KBM-7 (cell line): ENCODE measurements at regions not wholly inside any gene's neighbourhood (a gene's known extent, or its start where the extent isn't known, plus 50 kb on each side); places are given as distances from the start of the nearest gene placed in this dataset.

Experiments used
- DNase-seq: peaks from one replicate; pipeline ENCODE4 v3.0.0-alpha.2; 2015
- in situ Hi-C: fragments of 300-500 bp; cut with MboI; formaldehyde crosslinking; loops from 2 replicates; pipeline ENCODE4 v1.14.3; 2020; ENCODE audit warnings: low sequenced_read_pairs, low pct_unique_long_range_greater_than_20kb, mixed read lengths

GRCh38 chrX:99750721-99751120 lies 659.4 kb downstream of the PCDH19 start:
- in situ Hi-C loops = no loop called here
- DNase-seq = no peak

GRCh38 chrX:99722094-99722493 lies 688.0 kb downstream of the PCDH19 start:
- no peak for DNase-seq
- in situ Hi-C loops = no loop called here

DNA sequence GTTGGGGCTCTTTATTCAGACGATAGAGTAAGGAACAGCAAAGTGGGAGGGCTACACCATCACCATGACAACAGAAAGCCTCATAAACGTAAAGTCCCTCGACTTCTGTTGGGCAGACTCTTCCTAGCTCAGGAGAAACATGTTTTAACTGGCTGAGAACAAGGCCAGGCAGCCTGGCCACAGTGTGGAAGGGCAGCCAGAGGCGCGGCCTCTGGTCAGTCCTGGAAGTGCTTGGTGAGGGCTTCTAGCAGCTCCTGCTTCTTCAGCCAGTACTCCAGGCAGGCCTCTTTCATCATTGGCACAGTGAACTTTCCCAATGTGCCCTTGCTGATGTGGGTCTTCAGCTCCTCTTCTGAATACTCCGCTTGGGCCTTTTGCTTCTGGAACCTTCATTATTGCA lies 690.9 kb downstream of the PCDH19 start:
- DNase-seq = no peak
- in situ Hi-C loops = no loop called here

DNA sequence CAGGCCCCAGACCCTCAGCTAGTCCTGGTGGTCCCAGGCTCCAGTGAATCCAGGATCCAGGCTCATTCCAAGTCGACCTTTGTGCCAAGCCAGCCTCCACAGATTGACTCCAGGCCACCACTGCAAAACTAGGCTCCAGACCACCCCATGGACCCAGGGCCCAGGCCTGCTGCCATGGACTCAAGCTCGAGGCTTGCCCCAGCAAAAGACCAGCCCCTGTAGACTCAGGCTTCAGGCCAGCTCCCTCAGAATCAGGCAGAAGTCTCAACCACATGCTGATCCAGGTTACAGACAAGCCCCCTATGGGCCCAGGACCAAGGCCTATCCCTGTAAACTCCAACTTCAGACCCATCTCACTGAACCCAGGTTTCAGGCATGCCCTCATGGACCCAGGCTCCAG lies 692.4 kb downstream of the PCDH19 start:
- DNase-seq = no peak
- in situ Hi-C loops = no loop called here

- DNase-seq = no peak
- in situ Hi-C loops = no loop called here
These were observed 704.4 kb downstream of the PCDH19 start for GRCh38 chrX:99705701-99706100.

GRCh38 chrX:99703473-99703872 lies 706.6 kb downstream of the PCDH19 start:
- in situ Hi-C loops = no loop called here
- DNase-seq = no peak

DNA sequence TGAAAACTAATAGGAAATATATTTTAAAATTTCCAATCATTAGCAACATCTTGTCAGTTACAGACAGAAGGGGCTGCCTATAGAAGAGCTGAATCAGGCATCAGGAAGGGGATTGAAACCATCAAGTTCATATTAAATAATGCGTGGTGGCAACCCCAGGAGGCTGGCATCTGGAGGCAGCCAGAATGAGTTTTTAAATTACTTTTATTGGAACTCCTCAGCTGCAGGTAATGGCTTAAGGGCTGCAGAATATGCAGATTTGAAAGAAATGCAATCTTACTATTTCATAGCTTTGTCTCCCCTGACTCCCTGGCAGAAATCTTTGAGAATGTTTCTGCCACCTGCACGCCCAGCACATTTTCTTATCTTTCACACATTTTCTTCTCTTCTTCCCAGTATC lies 711.6 kb downstream of the PCDH19 start:
- in situ Hi-C loops = no loop called here

GRCh38 chrX:99663136-99663535 lies 746.9 kb downstream of the PCDH19 start:
- DNase-seq = no peak
- in situ Hi-C loops = no loop called here

More for the DNA sequence above, 711.6 kb downstream of the PCDH19 start:
- no peak for DNase-seq

- DNase-seq = no peak
- in situ Hi-C loops = no loop called here
These were observed 755.9 kb downstream of the PCDH19 start for GRCh38 chrX:99654188-99654587.

GRCh38 chrX:99653352-99653751 lies 756.7 kb downstream of the PCDH19 start:
- no peak for DNase-seq
- in situ Hi-C loops = no loop called here

- DNase-seq = no peak
- in situ Hi-C loops = no loop called here
These were observed 797.0 kb downstream of the PCDH19 start for GRCh38 chrX:99613041-99613440.

- no peak for DNase-seq
These were observed 806.8 kb downstream of the PCDH19 start for GRCh38 chrX:99603091-99603814.

DNA sequence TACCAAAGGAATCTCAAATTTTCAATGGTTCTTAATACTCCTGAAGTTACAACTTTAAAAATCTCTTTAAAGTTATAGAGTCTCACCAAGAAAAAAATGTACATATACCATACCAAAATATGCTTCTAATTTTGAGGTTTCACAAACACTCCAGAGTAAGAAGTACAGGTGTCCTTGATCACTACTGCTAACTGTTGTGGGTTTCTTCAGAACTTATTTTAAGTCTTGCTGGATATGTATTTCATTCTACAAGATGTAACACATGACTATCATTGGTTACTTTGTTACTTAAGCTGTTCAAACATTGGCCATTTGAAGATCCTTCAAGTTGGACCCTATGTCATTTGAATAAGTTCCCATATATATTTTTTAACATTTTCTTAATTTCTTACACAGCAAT lies 808.0 kb downstream of the PCDH19 start:
- in situ Hi-C loops = no loop called here
- no peak for DNase-seq

More at GRCh38 chrX:99603091-99603814, 806.8 kb downstream of the PCDH19 start:
- in situ Hi-C loops = no loop called here

DNA sequence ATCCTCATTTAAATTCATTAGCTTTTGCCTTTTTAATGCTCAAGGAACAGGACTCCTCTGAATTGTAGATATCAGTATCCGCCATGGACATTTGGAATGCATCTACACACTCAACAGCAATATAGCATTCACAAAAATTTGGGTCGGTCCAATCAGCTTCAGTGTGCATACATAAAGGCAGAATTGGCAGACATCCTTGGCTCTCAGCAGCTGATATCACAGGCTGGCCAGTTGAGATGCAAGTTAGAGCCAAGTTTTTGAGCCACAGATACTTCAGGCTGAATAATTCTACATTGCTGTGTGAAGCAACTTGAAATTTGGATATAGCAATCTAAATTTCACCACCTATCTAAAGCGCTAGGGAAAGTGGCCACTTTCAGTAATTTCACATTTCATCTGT lies 821.1 kb downstream of the PCDH19 start:
- DNase-seq = no peak
- in situ Hi-C loops = no loop called here

DNA sequence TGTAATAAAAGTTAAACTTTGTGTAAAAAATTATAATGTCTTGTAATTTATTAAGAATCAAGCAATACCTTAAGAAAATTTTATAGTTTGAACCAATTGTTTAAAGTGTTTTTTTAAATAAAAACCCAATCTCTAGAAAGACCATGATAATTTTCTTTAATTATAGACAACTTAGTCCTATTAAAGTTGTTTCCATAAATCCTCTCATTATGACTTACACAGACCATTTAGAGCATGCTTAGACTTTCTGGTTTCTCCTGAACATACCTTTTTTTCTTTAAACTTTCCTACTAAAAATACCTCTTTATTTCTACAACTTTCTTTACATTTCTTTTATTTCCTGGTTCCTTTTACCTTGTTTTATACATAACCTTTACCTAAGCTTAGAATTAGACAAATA lies 837.4 kb downstream of the PCDH19 start:
- no peak for DNase-seq
- in situ Hi-C loops = no loop called here

GRCh38 chrX:99549381-99549780 lies 860.7 kb downstream of the PCDH19 start:
- in situ Hi-C loops = no loop called here
- no peak for DNase-seq

DNA sequence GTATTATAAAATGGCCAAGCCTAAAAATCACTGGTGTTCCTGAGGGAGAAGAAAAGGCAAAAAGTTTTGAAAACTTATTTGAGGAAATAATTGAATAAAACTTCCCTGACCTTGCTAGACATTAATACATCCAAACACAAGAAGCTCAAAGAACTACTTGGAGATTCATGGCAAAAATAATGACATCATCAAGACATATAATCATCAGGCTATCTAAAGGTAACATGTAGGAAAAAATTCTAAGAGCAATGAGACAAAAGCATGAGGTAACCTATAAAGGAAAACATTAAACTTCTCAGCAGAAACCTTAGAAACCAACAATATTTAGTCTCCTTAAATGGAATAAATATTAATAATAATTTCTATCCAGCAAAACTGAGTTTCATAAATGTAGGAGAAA lies 887.6 kb downstream of the PCDH19 start:
- in situ Hi-C loops = no loop called here

GRCh38 chrX:99507768-99508167 lies 902.3 kb downstream of the PCDH19 start:
- DNase-seq = no peak
- in situ Hi-C loops = no loop called here

More for the DNA sequence above, 887.6 kb downstream of the PCDH19 start:
- no peak for DNase-seq

DNA sequence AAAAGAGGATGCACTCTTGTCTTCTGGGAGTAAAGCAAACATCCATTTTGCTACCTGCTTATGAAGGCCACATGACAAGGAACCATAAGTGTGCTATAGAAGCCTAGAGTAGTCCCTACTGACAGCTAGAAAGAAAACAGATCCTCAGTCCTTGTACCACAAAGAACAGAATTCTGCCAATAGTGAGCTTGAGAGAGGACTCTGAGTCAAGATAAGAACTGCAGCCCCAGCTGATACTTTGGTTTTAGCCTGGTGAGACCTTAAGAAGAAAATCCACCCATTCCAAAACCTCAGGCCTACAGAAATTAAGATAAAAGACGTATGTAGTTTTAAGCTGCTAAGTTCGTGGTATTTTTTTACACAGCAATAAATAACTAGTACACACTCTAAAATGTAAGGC lies 914.6 kb downstream of the PCDH19 start:
- in situ Hi-C loops = no loop called here
- no peak for DNase-seq

DNA sequence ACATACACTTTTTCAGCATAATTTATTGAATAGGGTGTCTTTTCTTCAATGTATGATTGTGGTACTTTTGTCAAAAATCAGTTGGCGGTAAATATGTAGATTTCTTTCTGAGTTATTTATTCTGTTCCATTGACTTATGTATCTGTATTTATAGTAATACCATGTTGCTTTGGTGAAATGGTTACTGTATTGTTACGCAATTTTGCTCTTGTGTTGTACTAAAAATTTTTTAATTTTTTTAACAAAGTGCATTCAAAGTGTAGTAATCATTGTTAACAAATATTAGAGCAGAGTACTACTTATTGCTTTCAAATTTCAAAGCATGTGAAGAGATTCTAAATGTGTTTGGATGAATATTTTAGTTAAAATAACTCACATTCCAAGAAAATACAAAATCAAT lies 915.4 kb downstream of the PCDH19 start:
- no peak for DNase-seq
- in situ Hi-C loops = no loop called here

DNA sequence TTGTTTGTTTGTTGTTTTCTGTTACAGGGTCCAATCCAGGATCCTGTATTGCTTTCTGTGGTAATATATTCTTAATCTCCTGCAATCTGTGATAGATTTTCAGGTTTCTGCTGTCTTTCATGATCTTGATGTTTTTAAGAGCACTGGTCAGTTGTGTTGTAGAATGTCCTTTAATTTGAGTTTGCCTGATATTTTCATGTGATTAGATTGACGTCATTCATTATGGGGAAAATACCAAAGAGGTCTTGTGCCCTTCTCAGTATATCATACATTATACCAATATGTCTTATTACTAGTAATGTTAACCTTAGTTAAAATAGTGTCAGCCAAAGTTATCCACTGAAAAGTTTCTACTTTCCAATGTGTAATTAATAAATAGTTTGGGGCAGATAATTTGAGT lies 929.3 kb downstream of the PCDH19 start:
- in situ Hi-C loops = no loop called here
- DNase-seq = no peak
